ENCODE measurements at regions not wholly inside any gene's neighbourhood (a gene's known extent, or its start where the extent isn't known, plus 50 kb on each side); places are given as distances from the start of the nearest gene placed in this dataset.

DNA sequence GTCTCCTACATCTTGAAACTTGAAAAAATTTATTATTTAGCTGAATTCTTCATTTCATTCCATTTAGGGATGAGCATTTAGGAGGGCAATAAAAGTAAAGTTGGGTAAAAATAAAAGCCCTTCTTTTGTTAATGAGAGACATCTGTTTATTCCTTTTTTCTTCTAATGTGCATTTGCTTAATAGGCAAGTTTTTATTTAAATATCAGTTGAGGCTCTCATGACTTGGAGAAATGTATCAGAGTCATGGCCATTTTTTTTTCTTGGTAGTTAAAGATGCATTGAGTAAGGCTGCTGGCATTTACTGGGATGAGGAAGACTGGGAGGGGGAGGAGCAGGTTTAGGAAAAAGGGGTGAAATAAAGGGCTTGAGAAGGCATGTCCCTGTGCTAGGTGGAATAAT, 609.9 kb upstream of the TMEM132C start:
- no peak overlapping the region for H3K9ac ChIP-seq (ENCODE audit: low read length)
- H3K79me2 ChIP-seq (replicated peaks; ENCODE audit: insufficient read depth, low read length) = no peaks in the 10 kb centered on the region
- no peak overlapping the region for H3K4me2 ChIP-seq (ENCODE audit: low read length)
- no peaks in the 10 kb centered on the region for H3K9me3 ChIP-seq (ENCODE audit: low read length)
- H3K36me3 ChIP-seq (ENCODE audit: insufficient read depth, low read length) = no peaks in the 10 kb centered on the region
- H3K27me3 ChIP-seq (ENCODE audit: insufficient read depth, low read depth, low read length) = peaks cover 2% of the 10 kb centered on the region
- no peaks in the 10 kb centered on the region for H4K20me1 ChIP-seq (ENCODE audit: insufficient read depth)
- H3K9me2 ChIP-seq (ENCODE audit: insufficient read depth, low read length) = no peaks in the 10 kb centered on the region
- no peak overlapping the region for H2AFZ ChIP-seq (ENCODE audit: low read depth, low read length)
- no peak overlapping the region for H3K27ac ChIP-seq (ENCODE audit: low read length)
- H3F3A ChIP-seq (ENCODE audit: insufficient read depth, low read length, poor library complexity, severe bottlenecking) = no peaks in the 10 kb centered on the region
- no peak overlapping the region for H3K4me3 ChIP-seq (ENCODE audit: low read length)
- TF ChIP-seq RAD21 (conservative IDR thresholded peaks at IDR 0.05) = no peak
- TF ChIP-seq SMC3 (conservative IDR thresholded peaks at IDR 0.05; ENCODE audit: poor library complexity) = no peak
- TF ChIP-seq, protein P1, sequence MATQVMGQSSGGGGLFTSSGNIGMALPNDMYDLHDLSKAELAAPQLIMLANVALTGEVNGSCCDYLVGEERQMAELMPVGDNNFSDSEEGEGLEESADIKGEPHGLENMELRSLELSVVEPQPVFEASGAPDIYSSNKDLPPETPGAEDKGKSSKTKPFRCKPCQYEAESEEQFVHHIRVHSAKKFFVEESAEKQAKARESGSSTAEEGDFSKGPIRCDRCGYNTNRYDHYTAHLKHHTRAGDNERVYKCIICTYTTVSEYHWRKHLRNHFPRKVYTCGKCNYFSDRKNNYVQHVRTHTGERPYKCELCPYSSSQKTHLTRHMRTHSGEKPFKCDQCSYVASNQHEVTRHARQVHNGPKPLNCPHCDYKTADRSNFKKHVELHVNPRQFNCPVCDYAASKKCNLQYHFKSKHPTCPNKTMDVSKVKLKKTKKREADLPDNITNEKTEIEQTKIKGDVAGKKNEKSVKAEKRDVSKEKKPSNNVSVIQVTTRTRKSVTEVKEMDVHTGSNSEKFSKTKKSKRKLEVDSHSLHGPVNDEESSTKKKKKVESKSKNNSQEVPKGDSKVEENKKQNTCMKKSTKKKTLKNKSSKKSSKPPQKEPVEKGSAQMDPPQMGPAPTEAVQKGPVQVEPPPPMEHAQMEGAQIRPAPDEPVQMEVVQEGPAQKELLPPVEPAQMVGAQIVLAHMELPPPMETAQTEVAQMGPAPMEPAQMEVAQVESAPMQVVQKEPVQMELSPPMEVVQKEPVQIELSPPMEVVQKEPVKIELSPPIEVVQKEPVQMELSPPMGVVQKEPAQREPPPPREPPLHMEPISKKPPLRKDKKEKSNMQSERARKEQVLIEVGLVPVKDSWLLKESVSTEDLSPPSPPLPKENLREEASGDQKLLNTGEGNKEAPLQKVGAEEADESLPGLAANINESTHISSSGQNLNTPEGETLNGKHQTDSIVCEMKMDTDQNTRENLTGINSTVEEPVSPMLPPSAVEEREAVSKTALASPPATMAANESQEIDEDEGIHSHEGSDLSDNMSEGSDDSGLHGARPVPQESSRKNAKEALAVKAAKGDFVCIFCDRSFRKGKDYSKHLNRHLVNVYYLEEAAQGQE (IDR thresholded peaks at IDR 0.05; ENCODE audit: borderline replicate concordance) = no peak
- no peak for TF ChIP-seq TAF1 (IDR thresholded peaks at IDR 0.05; ENCODE audit: low read depth)
- TF ChIP-seq, protein P2, sequence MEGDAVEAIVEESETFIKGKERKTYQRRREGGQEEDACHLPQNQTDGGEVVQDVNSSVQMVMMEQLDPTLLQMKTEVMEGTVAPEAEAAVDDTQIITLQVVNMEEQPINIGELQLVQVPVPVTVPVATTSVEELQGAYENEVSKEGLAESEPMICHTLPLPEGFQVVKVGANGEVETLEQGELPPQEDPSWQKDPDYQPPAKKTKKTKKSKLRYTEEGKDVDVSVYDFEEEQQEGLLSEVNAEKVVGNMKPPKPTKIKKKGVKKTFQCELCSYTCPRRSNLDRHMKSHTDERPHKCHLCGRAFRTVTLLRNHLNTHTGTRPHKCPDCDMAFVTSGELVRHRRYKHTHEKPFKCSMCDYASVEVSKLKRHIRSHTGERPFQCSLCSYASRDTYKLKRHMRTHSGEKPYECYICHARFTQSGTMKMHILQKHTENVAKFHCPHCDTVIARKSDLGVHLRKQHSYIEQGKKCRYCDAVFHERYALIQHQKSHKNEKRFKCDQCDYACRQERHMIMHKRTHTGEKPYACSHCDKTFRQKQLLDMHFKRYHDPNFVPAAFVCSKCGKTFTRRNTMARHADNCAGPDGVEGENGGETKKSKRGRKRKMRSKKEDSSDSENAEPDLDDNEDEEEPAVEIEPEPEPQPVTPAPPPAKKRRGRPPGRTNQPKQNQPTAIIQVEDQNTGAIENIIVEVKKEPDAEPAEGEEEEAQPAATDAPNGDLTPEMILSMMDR (IDR thresholded peaks at IDR 0.05; ENCODE audit: poor library complexity, severe bottlenecking) = no peak
- TF ChIP-seq POLR2AphosphoS5 (IDR thresholded peaks at IDR 0.05) = no peak
- no peak for TF ChIP-seq EZH2 (IDR thresholded peaks at IDR 0.05; ENCODE audit: borderline replicate concordance, insufficient read depth, low read length, poor library complexity, severe bottlenecking)
- no peak for TF ChIP-seq MXI1 (conservative IDR thresholded peaks at IDR 0.05; ENCODE audit: poor library complexity, severe bottlenecking)
- TF ChIP-seq EP300 (conservative IDR thresholded peaks at IDR 0.05; ENCODE audit: poor library complexity, severe bottlenecking) = no peak

DNA sequence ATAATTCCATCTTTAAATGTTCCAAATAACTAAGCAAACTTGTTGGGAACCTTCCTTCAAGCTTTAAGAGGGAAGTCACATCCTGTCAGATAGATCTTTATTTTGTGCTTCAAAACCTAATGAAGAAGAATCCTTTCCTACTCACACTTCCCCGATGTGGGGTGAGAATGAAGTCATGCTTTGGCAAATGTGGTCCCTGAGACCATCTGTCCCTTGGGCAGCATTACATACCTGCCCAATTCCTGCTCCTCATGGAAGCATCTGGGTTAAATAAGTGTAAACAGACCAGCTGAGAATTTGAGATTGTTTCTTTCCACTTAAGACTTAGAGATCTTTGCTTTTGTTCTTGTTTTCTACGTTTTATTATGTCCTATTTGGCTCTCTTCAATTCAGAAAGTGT, 606.0 kb upstream of the TMEM132C start:
- H4K20me1 ChIP-seq (ENCODE audit: insufficient read depth) = no peaks in the 10 kb centered on the region
- no peaks in the 10 kb centered on the region for H3K9me2 ChIP-seq (ENCODE audit: insufficient read depth, low read length)
- H3K27ac ChIP-seq (ENCODE audit: low read length) = no peak overlapping the region
- TF ChIP-seq, protein P1 (IDR thresholded peaks at IDR 0.05; ENCODE audit: borderline replicate concordance) = no peak
- TF ChIP-seq EP300 (conservative IDR thresholded peaks at IDR 0.05; ENCODE audit: poor library complexity, severe bottlenecking) (no peak), MXI1 (conservative IDR thresholded peaks at IDR 0.05; ENCODE audit: poor library complexity, severe bottlenecking) (no peak), EZH2 (IDR thresholded peaks at IDR 0.05; ENCODE audit: borderline replicate concordance, insufficient read depth, low read length, poor library complexity, severe bottlenecking) (no peak), TAF1 (IDR thresholded peaks at IDR 0.05; ENCODE audit: low read depth) (no peak), POLR2AphosphoS5 (IDR thresholded peaks at IDR 0.05) (no peak), SMC3 (conservative IDR thresholded peaks at IDR 0.05; ENCODE audit: poor library complexity) (no peak), RAD21 (conservative IDR thresholded peaks at IDR 0.05) (no peak)
- TF ChIP-seq, protein P2 (IDR thresholded peaks at IDR 0.05; ENCODE audit: poor library complexity, severe bottlenecking) = no peak
- H2AFZ ChIP-seq (ENCODE audit: low read depth, low read length) = no peak overlapping the region
- H3F3A ChIP-seq (ENCODE audit: insufficient read depth, low read length, poor library complexity, severe bottlenecking) = no peaks in the 10 kb centered on the region
- no peaks in the 10 kb centered on the region for H3K36me3 ChIP-seq (ENCODE audit: insufficient read depth, low read length)
- H3K9ac ChIP-seq (ENCODE audit: low read length) = no peak overlapping the region
- no peaks in the 10 kb centered on the region for H3K9me3 ChIP-seq (ENCODE audit: low read length)
- peaks cover 2% of the 10 kb centered on the region for H3K27me3 ChIP-seq (ENCODE audit: insufficient read depth, low read depth, low read length)
- no peak overlapping the region for H3K4me3 ChIP-seq (ENCODE audit: low read length)
- no peak overlapping the region for H3K4me2 ChIP-seq (ENCODE audit: low read length)
- no peaks in the 10 kb centered on the region for H3K79me2 ChIP-seq (replicated peaks; ENCODE audit: insufficient read depth, low read length)
